ENCODE measurements at regions not wholly inside any gene's neighbourhood (a gene's known extent, or its start where the extent isn't known, plus 50 kb on each side); places are given as distances from the start of the nearest gene placed in this dataset.

DNA sequence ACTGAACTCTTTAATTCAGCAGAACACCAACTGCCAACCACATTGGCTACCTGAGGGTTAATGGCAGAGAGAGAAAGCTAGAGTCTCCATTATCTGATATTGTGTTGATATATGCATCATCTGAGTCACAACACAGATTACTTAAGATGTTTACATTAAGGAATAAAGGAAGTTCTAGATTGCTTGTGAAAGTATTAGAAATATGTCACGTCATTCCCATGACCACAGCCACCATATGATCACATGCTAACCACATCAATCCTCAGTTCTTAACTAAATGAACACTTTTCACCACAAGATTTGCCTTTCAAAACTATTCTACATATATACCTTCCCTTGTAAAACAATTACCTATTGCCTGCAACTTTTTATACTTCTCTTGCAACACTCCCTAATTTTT is 337.9 kb downstream of the FGFR2 start:
- TF ChIP-seq, protein P1, sequence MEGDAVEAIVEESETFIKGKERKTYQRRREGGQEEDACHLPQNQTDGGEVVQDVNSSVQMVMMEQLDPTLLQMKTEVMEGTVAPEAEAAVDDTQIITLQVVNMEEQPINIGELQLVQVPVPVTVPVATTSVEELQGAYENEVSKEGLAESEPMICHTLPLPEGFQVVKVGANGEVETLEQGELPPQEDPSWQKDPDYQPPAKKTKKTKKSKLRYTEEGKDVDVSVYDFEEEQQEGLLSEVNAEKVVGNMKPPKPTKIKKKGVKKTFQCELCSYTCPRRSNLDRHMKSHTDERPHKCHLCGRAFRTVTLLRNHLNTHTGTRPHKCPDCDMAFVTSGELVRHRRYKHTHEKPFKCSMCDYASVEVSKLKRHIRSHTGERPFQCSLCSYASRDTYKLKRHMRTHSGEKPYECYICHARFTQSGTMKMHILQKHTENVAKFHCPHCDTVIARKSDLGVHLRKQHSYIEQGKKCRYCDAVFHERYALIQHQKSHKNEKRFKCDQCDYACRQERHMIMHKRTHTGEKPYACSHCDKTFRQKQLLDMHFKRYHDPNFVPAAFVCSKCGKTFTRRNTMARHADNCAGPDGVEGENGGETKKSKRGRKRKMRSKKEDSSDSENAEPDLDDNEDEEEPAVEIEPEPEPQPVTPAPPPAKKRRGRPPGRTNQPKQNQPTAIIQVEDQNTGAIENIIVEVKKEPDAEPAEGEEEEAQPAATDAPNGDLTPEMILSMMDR (conservative IDR thresholded peaks at IDR 0.05; ENCODE audit: low read depth in 2 of 2), result no peak
- TF ChIP-seq EZH2 (IDR thresholded peaks at IDR 0.05; ENCODE audit: low read depth, unreplicated experiment) (no peak), ZNF331 (CRISPR knock-in tag; IDR thresholded peaks at IDR 0.05; ENCODE audit: low read depth) (no peak), EZH2phosphoT487 (IDR thresholded peaks at IDR 0.05; ENCODE audit: unreplicated experiment) (no peak), POLR2AphosphoS5 (IDR thresholded peaks at IDR 0.05; ENCODE audit: low read depth) (no peak)
- TF ChIP-seq, protein P2, sequence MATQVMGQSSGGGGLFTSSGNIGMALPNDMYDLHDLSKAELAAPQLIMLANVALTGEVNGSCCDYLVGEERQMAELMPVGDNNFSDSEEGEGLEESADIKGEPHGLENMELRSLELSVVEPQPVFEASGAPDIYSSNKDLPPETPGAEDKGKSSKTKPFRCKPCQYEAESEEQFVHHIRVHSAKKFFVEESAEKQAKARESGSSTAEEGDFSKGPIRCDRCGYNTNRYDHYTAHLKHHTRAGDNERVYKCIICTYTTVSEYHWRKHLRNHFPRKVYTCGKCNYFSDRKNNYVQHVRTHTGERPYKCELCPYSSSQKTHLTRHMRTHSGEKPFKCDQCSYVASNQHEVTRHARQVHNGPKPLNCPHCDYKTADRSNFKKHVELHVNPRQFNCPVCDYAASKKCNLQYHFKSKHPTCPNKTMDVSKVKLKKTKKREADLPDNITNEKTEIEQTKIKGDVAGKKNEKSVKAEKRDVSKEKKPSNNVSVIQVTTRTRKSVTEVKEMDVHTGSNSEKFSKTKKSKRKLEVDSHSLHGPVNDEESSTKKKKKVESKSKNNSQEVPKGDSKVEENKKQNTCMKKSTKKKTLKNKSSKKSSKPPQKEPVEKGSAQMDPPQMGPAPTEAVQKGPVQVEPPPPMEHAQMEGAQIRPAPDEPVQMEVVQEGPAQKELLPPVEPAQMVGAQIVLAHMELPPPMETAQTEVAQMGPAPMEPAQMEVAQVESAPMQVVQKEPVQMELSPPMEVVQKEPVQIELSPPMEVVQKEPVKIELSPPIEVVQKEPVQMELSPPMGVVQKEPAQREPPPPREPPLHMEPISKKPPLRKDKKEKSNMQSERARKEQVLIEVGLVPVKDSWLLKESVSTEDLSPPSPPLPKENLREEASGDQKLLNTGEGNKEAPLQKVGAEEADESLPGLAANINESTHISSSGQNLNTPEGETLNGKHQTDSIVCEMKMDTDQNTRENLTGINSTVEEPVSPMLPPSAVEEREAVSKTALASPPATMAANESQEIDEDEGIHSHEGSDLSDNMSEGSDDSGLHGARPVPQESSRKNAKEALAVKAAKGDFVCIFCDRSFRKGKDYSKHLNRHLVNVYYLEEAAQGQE (IDR thresholded peaks at IDR 0.05; ENCODE audit: unreplicated experiment), result no peak
- TF ChIP-seq, protein P3, sequence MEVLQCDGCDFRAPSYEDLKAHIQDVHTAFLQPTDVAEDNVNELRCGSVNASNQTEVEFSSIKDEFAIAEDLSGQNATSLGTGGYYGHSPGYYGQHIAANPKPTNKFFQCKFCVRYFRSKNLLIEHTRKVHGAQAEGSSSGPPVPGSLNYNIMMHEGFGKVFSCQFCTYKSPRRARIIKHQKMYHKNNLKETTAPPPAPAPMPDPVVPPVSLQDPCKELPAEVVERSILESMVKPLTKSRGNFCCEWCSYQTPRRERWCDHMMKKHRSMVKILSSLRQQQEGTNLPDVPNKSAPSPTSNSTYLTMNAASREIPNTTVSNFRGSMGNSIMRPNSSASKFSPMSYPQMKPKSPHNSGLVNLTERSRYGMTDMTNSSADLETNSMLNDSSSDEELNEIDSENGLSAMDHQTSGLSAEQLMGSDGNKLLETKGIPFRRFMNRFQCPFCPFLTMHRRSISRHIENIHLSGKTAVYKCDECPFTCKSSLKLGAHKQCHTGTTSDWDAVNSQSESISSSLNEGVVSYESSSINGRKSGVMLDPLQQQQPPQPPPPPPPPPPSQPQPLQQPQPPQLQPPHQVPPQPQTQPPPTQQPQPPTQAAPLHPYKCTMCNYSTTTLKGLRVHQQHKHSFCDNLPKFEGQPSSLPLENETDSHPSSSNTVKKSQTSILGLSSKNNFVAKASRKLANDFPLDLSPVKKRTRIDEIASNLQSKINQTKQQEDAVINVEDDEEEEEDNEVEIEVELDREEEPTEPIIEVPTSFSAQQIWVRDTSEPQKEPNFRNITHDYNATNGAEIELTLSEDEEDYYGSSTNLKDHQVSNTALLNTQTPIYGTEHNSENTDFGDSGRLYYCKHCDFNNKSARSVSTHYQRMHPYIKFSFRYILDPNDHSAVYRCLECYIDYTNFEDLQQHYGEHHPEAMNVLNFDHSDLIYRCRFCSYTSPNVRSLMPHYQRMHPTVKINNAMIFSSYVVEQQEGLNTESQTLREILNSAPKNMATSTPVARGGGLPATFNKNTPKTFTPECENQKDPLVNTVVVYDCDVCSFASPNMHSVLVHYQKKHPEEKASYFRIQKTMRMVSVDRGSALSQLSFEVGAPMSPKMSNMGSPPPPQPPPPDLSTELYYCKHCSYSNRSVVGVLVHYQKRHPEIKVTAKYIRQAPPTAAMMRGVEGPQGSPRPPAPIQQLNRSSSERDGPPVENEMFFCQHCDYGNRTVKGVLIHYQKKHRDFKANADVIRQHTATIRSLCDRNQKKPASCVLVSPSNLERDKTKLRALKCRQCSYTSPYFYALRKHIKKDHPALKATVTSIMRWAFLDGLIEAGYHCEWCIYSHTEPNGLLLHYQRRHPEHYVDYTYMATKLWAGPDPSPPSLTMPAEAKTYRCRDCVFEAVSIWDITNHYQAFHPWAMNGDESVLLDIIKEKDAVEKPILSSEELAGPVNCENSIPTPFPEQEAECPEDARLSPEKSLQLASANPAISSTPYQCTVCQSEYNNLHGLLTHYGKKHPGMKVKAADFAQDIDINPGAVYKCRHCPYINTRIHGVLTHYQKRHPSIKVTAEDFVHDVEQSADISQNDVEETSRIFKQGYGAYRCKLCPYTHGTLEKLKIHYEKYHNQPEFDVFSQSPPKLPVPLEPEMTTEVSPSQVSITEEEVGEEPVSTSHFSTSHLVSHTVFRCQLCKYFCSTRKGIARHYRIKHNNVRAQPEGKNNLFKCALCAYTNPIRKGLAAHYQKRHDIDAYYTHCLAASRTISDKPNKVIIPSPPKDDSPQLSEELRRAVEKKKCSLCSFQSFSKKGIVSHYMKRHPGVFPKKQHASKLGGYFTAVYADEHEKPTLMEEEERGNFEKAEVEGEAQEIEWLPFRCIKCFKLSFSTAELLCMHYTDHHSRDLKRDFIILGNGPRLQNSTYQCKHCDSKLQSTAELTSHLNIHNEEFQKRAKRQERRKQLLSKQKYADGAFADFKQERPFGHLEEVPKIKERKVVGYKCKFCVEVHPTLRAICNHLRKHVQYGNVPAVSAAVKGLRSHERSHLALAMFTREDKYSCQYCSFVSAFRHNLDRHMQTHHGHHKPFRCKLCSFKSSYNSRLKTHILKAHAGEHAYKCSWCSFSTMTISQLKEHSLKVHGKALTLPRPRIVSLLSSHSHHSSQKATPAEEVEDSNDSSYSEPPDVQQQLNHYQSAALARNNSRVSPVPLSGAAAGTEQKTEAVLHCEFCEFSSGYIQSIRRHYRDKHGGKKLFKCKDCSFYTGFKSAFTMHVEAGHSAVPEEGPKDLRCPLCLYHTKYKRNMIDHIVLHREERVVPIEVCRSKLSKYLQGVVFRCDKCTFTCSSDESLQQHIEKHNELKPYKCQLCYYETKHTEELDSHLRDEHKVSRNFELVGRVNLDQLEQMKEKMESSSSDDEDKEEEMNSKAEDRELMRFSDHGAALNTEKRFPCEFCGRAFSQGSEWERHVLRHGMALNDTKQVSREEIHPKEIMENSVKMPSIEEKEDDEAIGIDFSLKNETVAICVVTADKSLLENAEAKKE (CRISPR knock-in tag; IDR thresholded peaks at IDR 0.05), result no peak

Data from GM23338 (cell line).